GM19324 (cell line): ENCODE measurements at regions not wholly inside any gene's neighbourhood (a gene's known extent, or its start where the extent isn't known, plus 50 kb on each side); places are given as distances from the start of the nearest gene placed in this dataset.
"Not testable (repeated sequence)": the region's sequence is repeated elsewhere in the genome, so short reads cannot be mapped to it uniquely, and the experiment has no call there.

Experiments used
- ATAC-seq: cut with Tn5 transposase; IDR thresholded peaks from one replicate; pipeline ENCODE4 v1.9.1; 2021; ENCODE audit warnings: mild to moderate bottlenecking, moderate library complexity; ENCODE audit not compliant: unreplicated experiment, low FRiP score

DNA sequence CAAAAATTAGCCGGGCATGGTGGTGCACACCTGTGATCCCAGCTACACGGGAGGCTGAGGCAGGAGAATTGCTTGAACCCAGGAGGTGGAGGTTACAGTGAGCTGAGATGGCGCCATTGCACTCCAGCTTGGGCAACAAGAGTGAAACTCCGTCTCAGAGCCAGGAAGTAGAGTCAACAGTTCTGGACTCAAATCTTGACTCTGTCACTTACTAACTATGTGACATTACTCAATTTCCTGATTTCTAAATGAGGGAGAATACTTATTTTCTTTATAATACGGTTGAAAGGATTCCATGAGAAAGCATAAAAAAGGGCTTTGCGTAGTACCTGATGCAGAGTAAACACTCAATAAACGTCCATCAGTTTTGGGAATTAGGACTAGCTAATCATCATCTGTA is 350.7 kb downstream of the SHQ1 start:
- not testable (repeated sequence) for ATAC-seq

DNA sequence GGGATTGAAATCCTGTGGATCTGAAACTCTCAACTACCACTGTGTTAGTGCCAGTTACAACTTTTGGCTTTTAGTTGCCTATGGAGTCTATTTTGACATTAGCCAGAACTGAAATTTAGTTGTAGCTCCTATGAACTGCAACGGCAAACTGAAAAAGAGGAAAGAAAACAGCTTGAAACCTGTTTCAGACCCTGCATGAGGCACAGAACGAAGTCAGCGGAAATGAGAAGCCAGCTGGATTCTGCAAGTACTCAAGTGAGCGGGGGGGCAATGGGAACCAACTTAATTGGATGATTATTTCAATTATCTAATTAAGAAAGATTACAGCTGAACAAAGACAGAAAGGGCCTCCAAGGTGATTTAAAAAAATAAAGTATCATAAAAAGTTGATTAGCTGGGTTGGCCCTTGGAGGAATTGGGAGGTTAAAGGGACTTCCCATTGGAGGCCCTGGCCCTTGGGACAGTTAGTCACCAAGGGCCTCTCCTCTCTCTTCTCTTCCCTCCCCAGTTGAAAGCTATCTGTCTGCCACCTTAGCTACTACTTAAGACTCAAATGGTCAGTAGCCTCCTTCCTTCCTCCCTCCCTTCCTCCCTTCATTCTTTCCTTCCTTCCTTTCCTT is 352.1 kb downstream of the SHQ1 start:
- no peak for ATAC-seq

DNA sequence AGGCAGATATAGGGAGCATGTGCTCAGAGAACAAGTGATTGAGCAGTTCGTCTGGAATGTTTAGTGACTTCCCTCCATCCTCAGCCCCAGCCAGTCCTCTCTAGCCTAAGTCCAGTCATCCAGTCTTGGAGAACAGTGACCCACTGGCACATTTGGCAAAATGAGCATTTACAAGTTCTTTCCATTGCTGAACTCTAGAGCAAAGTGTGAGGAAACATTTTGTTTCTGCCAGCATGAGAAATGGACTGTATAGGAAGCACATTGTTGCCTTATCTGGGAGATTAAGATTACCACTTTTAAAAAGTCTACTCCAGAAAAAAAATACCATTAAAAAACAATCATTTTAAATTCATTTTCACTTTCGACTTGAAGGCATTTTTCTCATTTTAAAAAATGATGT is 353.6 kb downstream of the SHQ1 start:
- ATAC-seq = no peak

DNA sequence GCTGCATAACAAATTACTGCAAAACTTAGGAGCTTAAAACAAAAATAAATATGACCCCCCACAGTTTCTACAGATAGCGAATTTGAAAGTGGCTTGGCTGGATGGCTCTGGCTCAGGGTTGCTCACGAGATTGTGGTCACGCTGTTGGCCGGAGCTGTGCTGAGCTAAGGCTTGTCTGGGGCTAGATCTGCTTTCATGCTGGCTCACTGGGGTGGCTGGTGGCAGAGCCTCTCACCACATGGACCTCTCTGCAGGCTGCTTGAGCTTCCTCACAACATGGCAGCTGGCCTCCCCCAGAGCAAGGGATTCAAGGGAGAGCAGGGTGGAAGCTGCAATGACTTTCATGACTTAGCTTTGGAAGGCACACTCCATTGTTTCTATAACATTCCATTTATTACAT is 354.1 kb downstream of the SHQ1 start:
- ATAC-seq = no peak

DNA sequence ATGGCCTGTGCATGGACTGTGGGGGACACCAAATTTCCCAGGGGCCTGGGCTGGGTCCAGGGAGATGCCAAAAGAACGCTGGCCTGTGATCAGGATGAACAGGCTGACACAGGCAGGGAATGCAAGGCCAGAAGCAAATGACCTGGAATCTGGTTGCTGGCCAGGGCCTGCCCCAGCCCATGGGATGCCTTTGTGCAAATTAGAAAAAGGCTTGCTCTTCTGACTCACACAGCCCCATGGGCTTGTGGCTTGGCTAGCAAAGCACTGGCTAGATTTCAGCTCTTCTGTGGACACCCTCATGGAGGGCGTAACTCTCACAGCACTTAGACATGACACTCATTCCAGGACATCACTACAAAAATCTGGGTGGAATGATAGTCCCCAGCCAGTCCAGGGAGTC is 356.0 kb downstream of the SHQ1 start:
- no peak for ATAC-seq

DNA sequence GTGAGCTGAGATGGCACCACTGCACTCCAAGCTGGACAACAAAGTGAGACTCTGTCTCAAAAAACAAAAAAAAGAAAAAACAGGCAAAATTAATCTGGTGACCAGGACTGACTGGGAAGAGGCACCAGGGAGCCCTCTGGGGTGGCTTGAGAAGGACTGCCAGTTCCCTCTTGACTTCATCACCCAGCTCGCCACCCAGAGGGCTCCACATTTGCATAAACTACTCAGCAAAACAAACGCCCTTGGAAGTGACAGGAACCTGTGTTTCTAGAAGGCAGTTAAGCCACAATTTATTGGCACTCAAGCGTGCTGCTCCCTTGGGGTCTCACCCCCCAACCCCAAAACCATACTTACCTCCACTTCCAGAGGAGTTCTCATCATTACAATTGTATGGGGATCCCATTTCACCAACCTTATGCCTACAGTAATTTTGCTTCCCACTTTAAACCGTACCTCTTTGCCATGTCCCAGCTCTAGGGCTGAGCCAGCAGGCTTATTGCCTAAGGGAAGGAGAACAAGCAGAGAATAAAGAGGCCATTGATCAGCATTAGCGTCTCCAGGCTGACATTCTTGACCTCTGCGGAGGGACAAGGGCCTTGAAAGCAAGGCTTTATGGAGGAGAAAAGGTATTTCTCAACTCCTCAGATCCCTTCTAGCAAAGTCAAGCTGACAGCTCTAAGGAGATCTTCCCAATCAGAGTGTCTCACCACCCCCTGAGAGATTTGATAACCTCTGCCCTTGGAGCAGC is 357.4 kb downstream of the SHQ1 start:
- peak; percentile 62 for ATAC-seq

DNA sequence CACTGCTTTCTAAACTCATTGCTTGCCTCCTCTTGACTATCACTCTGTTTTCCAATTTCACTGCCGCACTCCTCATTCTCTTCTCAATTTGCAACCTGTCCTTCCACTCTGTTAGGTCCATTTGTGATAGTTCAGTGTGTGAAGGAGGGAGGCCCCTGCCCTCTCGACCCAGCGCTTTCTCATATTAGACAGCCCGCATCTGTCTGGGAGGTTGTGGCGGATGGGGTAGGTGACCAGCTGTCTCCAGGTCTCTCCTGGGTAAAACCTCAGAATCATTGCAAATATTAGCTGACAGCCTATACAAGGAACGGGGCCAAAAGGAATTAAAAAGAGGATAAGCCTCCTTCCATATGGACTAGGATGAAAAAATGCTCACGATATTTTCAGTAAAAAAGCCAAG is 358.3 kb downstream of the SHQ1 start:
- no peak for ATAC-seq

DNA sequence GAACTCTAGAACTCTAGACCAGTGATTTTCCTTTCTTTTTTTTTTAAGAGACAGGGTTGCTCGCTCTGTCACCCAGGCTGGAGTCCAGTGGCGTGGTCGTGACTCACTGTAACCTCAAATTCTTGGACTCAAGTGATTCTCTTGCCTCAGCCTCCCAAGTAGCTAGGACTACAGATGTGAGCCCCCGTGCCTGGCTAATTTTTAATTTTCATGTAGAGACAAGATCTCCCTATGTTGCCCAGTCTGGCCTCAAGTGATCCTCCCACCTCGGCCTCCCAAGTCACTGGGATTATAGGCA is 359.6 kb downstream of the SHQ1 start:
- ATAC-seq = no peak

DNA sequence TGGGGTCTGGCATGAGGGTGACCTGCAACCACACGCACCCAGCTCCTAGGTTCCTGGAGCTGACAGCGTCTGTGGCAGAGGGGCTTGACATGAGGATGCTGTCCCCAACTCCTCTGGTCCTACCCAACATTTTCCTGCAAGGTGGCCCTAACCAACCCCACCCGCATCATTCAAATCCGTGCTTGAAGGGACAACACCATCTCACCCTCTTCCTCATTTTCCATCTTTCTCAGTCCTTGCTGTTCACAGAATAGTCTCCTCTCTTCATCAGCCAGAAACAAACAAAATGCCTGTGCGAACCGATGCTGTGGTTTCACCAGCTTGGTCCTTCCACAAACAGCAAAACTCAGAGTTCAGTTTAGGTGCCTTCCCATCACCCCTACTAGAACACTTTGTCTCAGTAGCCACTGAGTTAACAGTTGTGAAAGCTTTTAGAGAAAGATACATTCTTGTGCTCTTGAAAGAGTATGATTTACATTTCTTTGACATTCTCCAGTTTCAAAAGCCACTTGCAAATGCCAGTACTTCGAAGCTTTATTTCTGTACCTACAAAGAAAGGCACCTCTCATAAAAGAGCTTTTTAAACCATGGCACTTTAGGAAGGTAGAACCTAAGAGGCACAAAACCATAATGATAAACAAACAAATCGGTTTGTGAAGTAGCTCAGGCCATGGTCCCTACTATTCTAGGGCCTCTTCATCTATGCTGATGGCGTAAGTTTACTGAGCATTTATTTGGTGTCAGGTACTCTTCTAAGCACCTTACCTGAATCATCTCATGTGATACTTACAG is 360.1 kb downstream of the SHQ1 start:
- no peak for ATAC-seq

DNA sequence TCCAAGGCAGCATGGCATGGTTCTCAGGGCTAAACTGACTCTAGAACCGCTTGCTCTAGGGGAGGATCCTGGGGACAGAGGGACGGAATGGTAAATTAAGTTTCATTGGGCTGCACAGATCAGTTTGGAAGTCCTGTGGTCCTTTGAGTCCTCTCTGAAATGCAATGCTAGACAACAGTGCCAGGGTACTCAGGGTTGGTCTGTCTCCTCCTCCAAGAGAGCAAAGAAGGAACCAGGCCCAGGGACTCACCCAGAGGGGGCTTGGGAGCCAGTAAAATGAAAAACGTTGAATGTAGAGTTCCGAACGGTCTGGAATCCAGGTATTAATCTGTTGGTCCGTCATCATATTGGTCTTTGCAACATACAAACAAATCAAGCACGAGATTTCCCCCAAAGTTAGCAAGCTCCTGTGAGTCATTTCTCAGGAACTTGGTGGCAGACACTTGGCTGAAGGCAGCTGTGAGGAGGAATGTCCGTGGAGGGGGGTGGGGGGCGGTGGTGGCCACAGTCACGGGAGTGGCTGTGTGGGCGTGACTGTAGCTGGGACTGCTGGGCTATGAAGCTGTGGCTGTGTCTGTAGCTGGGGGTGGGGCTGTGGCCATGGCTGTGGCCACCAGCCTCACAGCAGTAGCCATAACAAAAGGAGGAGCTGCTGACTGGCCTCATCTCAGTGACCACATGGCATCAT is 361.0 kb downstream of the SHQ1 start:
- ATAC-seq = no peak

DNA sequence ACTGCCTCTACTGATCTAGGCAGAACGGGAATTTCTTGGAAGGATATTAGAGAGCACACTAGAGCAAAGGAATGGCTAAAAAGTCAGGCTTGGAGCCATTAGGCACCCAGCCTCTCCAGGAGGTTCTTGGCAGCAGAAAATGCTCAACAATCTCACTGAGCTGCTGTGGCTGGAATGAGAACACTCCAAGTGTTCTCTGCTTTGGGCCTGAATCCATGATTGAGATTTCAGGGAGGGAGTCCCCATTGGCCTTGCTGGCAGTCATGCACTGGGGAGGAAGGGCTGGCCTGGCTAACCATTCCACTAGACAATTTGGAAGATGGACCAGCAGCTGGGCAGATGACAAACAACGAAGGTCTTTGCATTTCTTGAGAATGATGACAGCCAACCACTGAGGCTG is 362.6 kb downstream of the SHQ1 start:
- no peak for ATAC-seq

DNA sequence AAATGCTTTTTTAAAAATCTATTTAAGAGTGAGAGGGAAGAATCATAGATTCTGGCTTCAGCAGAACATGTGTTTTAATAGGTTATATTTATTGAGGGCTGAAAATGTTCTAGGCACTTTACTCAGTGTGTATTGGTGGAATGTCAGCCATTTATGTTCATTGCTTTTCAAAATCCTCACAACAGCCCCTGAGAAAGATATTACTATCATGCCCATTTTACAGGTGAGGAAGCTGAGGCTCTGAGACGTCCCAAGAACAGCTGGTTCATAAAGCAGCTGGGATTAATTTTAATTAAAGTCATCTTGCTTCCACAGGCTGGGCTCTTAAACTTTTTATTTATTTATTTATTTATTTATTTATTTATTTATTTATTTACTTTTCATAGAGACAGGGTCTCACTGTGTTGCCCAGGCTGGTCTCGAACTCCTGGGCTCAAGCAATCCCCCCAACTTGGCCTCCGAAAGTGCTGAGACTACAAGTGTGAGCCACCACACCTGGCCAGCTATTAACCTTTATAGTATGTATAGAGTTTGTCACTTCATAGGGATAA is 364.6 kb downstream of the SHQ1 start:
- ATAC-seq = no peak

DNA sequence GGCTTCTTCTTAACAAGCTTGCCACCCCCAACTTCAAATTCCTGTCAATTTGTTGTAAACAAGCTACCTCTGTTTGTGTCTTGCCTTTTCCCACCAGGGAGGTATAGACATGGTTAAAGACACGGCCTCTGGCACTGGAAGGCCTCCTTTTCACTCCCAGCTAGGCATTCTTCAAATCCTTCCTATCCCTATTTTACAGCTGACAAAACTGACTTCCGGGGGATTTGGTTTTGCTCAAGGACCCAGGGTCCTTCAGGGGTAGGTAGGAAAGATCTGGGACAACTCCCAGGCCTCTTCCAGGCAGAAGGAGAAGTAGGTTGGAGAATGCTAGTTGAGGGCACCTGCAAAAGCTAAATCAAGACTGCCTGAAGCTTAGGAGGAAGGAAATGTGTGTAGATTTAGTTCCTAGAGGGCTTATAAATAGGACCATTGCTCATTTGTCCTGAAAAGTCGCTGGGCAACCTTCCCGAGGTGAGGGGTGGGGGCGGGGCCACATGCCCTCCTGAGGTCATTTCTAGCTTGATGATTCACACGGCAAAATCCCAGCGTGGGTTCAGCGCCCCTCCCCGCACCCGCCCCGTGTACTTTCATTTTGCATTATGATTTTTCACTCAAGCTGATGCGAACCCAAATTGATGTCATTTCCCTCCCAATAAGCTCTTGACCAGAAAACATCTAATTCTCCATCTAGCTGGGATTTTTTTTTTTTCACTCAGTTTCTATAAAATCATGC is 365.5 kb downstream of the SHQ1 start:
- no peak for ATAC-seq

DNA sequence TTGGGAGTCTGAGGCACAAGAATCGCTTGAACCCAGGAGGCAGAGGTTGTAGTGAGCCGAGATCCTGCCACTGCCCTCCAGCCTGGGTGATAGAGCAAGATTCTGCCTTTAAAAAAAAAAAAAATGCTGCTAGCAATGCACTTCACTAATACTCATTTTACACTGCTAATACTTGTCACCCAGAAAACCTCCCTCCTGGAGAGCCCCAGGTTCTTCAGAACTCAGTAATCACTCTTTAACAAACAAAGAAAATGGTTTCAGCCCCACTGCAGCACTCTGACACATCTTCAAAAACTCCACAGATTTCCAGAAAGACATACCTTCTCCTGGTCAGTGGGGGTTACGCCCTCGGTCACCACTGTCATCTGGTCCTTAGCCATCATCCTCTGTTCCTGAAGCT is 366.7 kb downstream of the SHQ1 start:
- no peak for ATAC-seq

DNA sequence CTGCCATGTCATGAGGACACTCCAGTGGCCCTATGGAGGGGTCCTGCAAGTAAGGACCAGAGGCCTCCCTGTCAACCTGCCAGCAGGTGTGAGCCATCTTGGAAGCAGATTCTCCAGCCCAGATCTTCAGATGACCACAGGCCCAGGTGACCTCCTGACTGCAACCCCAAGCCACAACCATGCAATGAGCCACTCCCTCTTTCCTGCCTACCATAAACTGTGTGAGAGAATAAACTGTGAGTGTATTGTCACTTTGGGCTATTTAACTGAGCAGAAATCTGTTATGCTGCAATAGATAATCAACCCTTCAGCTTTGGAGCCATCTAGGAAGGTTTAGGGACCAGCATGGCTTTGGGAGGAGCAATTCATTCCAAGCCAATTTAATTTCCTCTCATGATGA is 367.9 kb downstream of the SHQ1 start:
- no peak for ATAC-seq

DNA sequence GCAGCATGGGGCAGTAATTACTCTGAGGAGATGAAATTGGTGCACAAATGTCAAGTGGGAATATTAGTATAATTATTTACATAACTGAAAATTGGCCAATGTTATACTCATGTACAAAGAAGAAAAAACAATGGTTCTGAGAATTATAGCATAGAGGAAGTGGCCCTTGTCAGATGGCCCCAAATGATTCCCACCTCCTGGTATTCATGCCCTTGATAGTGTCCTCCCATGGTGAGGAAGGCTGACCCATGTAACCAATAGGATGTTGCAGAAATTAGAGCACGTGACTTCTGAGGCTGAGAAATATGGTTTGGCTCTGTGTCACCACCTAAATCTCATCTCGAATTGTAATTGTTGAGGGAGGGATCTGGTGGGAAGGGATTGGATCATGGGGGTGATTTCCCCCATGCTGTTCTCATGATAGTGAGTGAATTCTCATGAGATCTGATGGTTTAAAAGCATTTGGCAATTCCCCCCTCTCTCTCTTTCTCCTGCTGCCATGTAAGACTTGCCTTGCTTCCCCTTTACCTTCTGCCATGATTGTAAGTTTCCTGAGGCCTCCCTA is 368.5 kb downstream of the SHQ1 start:
- no peak for ATAC-seq

DNA sequence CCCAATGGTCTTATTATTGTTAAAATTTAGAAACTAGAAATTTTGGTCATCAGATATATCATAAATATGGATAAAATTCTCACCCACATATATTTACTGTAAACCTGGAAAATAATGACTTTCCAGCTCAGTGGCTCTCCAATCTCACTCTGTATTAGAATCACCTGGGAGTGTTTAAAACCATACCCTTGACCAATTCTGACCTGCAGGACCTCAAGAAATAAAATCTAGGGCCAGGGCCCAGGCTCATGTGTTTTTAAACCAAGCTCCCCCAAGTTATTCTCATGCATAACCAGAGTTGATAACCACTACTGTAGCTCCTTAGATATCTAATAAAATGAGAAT is 372.1 kb downstream of the SHQ1 start:
- ATAC-seq = no peak

DNA sequence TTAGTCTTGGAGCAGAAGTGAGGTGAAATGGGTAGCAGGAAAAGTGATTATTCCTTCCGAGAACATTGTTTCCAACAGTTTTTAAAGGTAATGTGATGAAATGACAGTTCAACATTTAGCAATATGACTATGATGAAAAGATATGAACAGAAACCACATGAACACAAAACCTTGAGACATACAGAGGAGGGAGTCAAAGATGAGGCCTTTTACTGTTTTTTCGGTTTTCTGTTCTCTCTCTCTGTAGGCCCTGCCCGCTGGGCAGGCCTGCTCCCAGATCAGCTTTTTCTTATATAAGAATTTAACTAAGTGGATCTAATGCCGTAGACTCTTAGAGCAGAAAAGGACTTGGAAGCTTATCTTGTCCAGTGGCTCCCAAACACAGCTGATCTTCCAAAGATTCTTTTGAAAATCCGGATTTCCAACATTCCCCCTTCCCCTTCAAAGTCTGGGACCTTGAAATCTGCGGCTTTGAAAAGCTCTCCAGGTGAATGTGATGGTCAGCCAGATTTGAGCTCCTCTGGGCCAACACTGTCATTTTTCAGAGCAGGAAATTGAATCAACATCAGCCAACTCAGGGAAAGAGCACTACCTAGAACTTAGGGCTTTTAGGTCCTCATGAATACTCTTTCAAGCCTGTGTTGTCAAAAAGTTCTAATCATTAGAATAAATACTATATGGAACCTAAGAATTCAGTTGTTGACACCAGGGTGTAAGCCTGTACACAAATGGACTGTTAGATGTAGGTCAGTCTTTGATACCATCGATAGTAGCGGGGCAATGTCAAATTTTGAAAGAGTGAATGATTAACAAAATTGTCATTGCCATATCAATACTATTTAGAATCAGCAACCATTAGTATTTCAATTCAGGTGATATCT is 372.7 kb downstream of the SHQ1 start:
- ATAC-seq = no peak

DNA sequence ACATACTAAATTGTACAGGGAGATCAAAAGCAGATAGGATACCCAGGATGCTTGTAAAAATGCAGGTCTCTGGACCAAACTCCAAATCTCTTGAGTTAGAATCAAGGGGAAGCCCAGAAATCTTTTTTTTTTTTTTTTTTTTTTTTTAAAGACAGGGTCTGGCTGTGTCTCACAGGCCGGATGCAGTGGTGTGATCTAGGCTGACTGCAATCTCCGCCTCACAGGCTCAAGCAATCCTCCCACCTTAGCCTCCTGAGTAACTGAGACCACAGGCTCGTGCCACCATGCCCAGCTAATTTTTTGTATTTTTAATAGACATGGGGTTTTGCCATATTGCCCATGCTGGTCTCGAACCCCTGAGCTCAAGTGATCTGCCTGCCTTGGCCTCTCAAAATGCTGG is 373.5 kb downstream of the SHQ1 start:
- ATAC-seq = no peak
